Inflammatory macrophage treated with lipopolysaccharide for 1 hour (primary cell): ENCODE measurements at regions not wholly inside any gene's neighbourhood (a gene's known extent, or its start where the extent isn't known, plus 50 kb on each side); places are given as distances from the start of the nearest gene placed in this dataset.

Experiments
- DNase-seq, 2 donors: peaks; one replicate each; pipeline ENCODE4 v3.0.0-alpha.2; 2020 to 2022

GRCh38 chr18:78771496-78772359 lies 207.9 kb upstream of the SALL3 start:
- DNase-seq = no peak

GRCh38 chr18:78772360-78773302 lies 207.0 kb upstream of the SALL3 start:
- no peak for DNase-seq

- DNase-seq = no peak
These were observed 206.3 kb upstream of the SALL3 start for GRCh38 chr18:78773303-78773755.

- DNase-seq = no peak
These were observed 205.8 kb upstream of the SALL3 start for GRCh38 chr18:78773819-78774218.

GRCh38 chr18:78774741-78775141 lies 204.9 kb upstream of the SALL3 start:
- DNase-seq = no peak

GRCh38 chr18:78776151-78776550 lies 203.5 kb upstream of the SALL3 start:
- no peak for DNase-seq

GRCh38 chr18:78776706-78777285 lies 202.8 kb upstream of the SALL3 start:
- DNase-seq = no peak

- no peak for DNase-seq
These were observed 201.6 kb upstream of the SALL3 start for GRCh38 chr18:78777992-78778391.

- no peak for DNase-seq
These were observed 201.0 kb upstream of the SALL3 start for GRCh38 chr18:78778651-78779050.

DNA sequence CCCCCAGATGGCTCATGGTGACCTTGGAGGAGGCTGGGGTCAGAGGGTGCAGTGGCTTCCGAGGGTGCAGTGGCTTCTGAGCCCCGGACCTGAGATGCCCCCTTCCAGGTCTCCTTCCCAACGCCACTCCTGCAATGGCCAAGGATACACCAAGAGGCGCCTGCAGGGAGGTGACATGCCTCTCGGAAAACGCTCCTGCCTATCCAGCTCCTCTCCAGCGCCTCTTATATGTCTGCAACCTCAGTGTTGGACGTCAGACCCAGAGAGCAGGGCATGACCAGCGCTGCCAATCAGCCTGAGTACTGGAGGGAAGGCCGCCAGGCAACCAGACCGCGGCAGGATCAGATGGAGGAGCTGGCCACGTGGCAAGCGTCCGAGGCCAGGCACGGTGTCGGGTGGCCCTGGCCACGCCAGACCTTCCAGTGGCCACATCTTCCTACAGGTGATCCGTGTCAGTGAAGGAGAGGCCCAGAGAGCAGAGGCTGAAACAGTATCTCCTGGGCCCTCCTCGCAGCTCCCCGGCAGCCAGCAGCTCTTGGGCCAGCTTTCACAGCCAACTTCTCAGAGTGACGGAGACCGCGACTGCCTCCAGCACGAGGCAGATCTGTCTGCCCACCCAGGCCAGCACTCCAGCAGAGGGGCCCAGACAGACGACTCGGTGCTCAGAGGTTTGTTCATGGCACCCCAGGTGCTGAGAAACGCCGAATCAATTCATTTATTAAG lies 199.5 kb upstream of the SALL3 start:
- DNase-seq = no peak

GRCh38 chr18:78780719-78781600 lies 198.7 kb upstream of the SALL3 start:
- DNase-seq = no peak

DNA sequence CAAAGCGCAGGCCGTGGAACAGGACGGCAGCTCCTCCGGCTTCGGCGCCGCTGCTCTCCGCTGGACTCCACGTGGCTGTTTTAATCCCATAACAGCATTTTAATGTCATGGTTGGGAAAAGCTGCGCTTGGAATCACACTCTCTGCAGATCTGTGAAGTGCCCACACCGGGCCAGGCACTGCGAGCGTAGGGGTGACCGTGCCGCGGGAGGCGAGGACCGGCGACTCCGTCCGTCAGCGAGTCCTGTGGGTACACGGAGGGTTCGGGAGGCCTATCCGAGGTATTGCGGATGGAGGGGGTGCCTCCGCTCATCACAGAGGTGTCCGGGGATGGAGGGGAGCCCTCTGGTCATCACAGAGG lies 198.0 kb upstream of the SALL3 start:
- DNase-seq = no peak

DNA sequence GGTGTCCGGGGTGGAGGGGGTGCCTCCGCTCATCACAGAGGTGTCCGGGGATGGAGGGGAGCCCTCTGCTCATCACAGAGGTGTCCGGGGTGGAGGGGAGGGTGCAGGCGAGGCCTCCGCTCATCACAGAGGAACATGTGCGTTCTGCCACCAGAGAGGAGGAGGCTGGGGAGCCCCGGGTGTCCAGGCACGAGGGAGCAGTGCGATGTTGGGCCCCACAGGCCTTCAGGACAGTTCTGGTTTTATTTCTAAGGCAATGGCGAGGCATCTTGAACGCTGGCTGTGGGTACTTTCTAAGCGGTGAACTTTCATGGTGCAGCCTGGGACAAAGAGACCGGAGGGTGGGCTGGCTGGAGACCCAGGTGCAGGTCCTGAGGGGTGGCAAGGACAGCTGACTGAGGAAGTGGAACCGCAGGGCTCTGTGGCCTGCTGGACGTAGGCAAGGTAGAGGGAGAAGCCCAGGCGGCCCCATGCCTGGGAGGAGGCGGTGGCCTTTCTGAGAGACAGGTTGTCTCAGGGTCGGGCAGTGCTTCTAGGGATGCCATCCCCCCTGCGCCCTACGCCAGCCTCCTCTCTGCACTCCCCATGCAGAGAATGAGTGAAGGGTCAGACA lies 196.6 kb upstream of the SALL3 start:
- no peak for DNase-seq

DNA sequence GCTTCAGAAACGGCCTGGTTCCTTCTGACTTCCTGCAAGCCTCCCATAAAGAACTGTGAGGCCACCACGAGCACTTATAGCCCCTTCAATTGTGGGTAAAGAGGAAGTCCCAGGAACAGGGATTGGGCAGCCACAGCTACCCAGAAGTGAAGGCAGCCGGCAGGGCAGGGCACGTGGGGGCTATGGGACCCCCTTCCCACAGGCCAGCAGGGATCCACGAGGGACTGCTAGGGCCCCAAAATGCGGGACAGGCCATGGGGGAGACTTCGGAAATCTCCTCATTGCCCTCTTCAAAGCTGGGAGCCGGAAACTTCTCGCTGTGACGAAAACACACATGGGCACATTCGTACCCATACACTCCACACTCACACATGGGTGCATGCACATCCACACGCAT lies 196.1 kb upstream of the SALL3 start:
- no peak for DNase-seq

- DNase-seq = no peak
These were observed 194.8 kb upstream of the SALL3 start for GRCh38 chr18:78784861-78785260.

- DNase-seq = no peak
These were observed 193.9 kb upstream of the SALL3 start for GRCh38 chr18:78785706-78786105.

DNA sequence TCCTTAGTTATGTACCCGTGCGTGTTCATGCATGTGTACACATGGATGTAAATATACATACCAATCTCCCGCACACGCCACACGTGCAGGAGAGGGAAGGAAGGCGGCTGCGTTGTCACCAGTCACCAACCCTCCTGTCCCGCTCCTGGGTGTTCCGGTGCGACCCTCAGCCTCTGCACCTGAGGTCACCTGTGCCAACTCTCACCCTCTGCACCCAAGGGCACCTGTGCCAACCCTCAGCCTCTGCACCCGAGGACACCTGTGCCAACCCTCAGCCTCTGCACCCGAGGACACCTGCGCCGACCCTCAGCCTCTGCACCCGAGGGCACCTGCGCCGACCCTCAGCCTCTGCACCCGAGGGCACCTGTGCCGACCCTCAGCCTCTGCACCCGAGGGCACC lies 192.8 kb upstream of the SALL3 start:
- DNase-seq = no peak

- DNase-seq = no peak
These were observed 191.9 kb upstream of the SALL3 start for GRCh38 chr18:78787751-78788150.

- no peak for DNase-seq
These were observed 191.5 kb upstream of the SALL3 start for GRCh38 chr18:78788161-78788560.

DNA sequence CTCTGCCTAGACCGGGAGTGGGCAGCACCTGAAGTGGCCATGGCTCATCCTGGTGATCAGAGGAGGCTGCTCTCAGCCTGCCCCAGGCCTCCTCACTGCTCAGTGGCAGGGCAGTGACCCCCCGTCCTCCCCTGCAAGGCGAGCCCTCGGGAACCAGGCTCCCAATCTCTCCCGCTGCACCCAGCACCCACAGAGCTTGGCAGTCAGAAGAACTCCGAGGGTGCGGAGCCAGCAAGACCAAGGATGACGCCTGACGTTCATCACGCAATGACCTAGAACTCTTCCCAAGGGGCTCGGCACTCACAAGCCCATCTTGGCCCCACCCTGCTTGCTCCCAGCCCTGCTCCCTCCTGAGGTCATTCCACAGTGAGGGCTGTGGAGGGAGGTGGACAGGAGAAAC lies 189.8 kb upstream of the SALL3 start:
- no peak for DNase-seq

DNA sequence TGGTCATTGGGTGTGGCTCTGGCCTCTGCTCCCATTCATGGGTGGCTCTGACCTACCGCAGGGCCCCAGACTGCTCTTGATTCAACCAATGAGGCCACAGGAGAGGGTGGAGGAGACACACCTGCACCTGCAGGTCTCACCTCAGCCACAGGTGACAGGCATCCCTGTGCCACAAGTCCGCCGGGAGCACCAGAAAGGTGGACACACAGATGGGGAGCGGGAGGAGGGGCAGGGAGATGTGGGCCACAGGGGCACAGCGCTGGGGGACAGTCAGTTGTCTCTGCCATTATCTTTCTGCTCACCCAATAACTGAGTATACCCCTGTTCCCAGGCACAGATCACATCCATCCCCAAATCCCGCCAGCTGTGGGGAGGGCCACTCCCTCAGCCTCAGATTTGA lies 189.1 kb upstream of the SALL3 start:
- no peak for DNase-seq
